UCSD-AML1 (cell line): ENCODE measurements at regions not wholly inside any gene's neighbourhood (a gene's known extent, or its start where the extent isn't known, plus 50 kb on each side); places are given as distances from the start of the nearest gene placed in this dataset.
"Not testable (repeated sequence)": the region's sequence is repeated elsewhere in the genome, so short reads cannot be mapped to it uniquely, and the experiment has no call there.

Source experiments
- DNase-seq: peaks from one replicate; lab custom pipeline; 2025; ENCODE audit not compliant: unreplicated experiment; lab: John Stamatoyannopoulos, UW

- no peak for DNase-seq
Measured at GRCh38 chr11:16536513-16536912, 180.2 kb upstream of the SOX6 start.

DNA sequence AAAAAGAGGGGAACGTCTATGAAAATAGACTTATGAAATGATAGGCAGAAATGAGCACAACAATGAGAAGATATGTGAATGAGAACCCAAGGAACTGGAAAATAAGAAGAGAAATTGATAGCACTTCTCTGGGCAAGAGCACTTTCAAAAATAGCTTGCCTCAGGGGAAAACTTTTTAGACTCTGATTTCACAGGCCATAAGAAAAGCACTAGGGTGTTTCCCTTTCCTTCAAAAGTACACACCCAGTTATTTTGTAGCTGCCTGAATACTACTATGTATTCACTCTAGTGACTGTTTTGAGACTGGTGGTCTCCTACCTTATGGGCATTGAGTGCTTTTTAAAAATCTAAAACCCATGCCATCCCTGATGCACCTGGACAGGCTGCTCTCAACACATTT lies 172.3 kb upstream of the SOX6 start:
- DNase-seq: no peak

- DNase-seq: no peak
Measured at GRCh38 chr11:16527525-16528246, 171.3 kb upstream of the SOX6 start.

GRCh38 chr11:16526947-16527346 lies 170.6 kb upstream of the SOX6 start:
- no peak for DNase-seq

DNA sequence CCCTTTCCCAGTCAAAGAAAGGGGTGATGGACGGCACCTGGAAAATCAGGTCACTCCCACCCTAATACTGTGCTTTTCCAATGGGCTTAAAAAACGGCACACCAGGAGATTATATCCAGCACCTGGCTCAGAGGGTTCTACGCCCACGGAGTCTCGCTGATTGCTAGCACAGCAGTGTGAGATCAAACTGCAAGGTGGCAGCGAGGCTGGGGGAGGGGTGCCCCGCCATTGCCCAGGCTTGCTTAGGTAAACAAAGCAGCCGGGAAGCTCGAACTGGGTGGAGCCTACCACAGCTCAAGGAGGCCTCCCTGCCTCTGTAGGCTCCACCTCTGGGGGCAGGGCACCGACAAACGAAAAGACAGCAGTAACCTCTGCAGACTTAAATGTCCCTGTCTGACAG lies 164.4 kb upstream of the SOX6 start:
- DNase-seq: not testable (repeated sequence)

GRCh38 chr11:16512899-16513241 lies 156.5 kb upstream of the SOX6 start:
- DNase-seq: no peak

DNA sequence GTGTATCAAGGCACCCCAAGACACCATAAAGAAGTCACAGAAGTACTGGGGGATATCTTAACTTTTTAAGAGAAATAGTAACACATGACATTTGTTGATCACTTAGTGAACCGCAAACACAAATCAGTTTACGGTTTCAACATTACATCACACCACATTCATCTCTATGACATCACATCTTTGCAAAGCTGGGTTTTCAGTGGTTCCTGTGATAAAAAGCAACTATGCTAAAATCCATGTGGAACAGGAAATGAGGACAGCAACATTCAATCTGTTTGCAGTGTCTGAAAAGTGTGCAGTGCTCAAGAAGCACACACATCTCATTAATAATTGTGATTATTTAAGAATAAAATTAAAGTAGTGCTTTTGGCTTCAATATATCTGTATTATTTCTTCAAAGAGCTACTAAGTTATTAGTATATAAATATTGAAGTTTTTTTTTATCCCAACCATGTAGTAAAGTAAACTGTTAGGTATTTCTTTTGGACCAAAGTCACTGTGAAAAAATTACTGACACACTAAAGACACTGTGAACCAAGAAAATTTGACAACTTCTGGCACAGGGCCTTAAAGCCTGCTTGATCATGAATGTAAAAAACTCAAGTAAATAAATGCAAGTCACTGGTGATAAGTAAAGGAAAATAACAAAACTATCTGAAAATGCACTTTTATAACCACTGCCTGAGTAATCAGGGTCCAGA lies 156.0 kb upstream of the SOX6 start:
- DNase-seq: no peak

DNA sequence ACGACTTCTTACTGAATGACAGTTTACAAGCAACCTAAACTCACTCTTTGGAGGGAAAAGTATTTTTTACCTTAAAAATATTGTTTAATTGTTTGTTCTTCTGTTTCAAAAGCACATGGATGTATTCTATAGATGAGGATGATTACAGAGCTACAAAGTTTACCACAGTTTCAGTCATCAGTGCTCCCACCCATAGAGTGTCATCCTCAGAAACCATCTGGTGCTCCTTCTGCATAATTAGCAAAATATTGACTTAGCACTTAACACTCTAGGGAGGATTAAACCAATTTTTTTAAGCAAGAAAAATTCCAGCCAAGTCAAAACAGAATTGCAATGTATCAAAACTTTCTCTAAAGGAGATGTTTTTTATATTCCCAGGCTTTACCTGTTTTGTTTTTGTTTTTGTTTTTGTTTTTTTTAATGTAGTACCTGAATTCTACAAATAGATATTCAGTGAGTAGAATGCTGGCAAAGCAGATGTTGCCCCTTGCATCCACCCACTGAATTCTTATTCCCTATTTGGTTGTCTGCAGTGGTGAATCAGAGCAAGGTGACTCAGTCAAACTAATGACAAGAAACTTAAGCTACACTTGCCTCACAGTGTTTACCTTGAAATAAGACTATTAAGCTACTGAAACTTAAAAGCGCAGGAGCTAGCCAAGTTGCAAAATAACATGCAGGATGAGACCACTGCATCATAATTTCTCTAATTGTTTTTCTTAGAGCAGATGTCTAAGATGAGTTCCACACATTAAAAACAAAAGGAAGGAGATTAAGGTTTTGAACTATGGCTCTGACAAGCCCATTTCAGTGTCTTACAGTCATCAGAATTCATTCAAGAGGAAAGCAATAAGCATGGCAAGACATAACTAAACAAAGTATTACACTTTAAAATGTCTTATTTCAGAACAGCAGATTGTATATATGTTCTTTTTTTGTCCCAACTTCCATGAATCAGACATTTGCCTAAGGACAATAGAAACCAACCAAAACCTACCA lies 155.1 kb upstream of the SOX6 start:
- DNase-seq: no peak

GRCh38 chr11:16505481-16505880 lies 149.1 kb upstream of the SOX6 start:
- DNase-seq: no peak

- DNase-seq: not testable (repeated sequence)
Measured at GRCh38 chr11:16503891-16504290, 147.5 kb upstream of the SOX6 start.

- DNase-seq: peak; percentile 4
Measured at GRCh38 chr11:16494918-16495691, 138.8 kb upstream of the SOX6 start.

GRCh38 chr11:16484434-16484833 lies 128.1 kb upstream of the SOX6 start:
- no peak for DNase-seq

DNA sequence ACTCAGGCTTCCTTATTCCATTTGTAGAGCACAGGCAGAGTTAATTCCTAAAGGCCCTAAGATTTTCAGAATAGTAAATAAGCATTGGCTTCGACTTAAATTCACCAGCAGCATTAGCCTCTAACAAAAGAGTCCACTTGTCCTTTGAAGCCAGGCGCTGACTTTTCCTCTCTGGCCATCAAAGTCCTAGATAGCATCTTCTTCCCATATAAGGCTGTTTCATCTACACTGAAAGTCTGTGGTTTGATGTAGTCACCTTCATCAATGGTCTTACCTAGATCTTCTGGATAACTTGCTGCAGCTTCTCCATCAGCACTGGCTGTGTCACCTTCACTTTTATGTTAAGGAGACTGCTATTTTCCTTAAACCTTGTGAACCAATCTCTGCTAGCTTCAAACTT lies 118.3 kb upstream of the SOX6 start:
- DNase-seq: no peak

DNA sequence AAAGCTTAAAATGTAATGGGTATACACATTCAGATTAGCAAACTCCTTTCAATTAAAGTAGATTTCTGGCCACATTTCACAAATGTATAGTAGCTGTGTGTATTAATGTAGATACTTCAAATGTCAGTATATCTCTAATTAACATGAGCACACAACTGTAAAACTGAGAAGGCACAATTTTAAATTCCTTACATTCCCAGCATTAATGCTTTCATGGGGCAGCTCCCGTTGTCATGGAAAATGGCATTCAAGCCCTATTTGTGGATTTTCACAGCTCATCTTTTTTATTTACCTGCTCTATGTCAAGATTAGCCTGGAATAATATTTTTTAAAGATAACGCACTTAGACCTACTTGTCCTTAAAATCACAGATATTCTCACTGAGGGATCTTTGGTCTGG lies 113.6 kb upstream of the SOX6 start:
- DNase-seq: no peak

DNA sequence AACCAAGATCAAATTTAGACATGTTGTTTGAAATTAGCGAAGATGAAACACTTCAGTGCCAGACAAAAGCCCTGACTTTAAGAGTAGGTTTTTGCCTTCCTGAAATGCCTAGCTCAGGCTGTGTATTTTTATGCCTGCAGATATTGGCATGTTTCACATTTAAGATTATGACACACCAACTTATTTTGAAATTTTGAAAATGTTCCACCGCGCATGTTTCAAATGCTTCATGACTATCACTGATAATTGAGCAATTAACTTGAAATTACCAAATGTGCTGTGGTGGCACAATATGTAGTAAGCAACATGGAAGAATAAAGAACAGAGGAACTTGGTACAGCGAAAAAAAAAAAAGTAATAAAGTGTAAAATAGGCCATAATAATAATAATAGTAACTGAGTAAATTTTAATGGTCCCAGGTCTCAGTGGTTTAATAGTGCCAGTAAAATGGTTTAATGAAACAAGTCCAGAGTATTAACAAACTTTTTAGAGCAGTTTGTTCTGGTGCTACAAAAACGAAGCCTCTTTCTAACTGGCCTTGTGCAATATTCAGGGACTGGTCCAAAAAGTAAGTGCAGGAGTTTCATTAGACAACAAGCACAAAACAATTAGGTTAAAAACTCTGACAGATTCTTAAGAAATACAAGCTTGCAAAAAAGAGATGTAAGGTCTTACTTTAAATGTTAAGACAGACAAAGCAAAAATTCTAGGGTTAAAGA lies 112.5 kb upstream of the SOX6 start:
- DNase-seq: no peak

DNA sequence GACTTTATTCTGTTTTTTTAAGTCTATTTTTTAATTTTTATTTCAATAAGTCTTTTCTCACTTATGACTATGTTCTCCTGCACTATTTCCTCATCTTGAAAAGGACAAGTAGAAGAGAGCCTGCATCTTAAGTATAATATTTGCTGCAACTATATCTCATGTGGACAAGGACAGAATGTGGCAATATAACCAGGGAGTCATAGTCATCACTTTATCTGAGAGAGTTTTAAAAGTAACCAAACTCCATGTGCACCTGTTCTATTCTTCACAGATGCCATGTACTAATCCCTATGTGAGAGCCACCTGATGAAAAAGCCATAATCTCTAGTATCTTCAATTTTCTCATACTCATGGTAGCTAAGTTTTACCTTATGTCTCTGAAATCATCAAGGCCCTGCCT lies 104.2 kb upstream of the SOX6 start:
- no peak for DNase-seq

GRCh38 chr11:16456366-16456765 lies 100.0 kb upstream of the SOX6 start:
- no peak for DNase-seq

DNA sequence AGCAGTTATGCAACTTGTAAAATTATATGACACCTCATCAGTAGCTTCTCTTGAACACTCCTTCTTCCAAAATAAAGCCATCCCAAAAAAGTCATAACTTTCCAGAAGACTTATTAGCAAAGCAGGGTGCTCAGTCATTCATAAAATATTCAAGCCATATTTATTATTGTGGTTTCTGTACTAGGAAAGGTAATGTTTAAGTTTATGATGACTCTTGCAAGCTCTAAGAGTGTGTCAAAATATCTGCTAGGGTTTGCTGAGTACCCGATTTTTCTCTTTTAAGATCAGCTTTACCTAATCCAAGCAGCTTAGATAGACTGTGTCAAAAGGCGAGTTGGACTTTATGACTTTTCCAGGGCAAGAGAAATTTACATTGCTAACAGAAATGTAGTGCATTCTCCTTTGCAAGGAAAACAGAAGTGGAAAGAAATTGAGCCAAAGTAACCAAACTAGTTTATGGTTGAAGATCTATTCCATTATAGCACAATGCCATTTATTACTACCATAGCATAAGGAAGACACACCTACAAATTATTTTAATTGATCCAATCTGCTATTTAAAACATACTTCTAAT lies 98.0 kb upstream of the SOX6 start:
- DNase-seq: no peak

GRCh38 chr11:16448123-16448717 lies 91.9 kb upstream of the SOX6 start:
- no peak for DNase-seq

GRCh38 chr11:16441461-16441860 lies 85.1 kb upstream of the SOX6 start:
- DNase-seq: no peak
